H9 (cell line): ENCODE measurements at regions not wholly inside any gene's neighbourhood (a gene's known extent, or its start where the extent isn't known, plus 50 kb on each side); places are given as distances from the start of the nearest gene placed in this dataset.
"Not testable (repeated sequence)": the region's sequence is repeated elsewhere in the genome, so short reads cannot be mapped to it uniquely, and the experiment has no call there.

ENCODE experiments used
- DNase-seq: peaks from one replicate; pipeline ENCODE4 v3.0.0-alpha.2; 2017
- H2AFZ ChIP-seq: one replicate; pipeline ENCODE4 v1.6.1; 2013; ENCODE audit warnings: mild to moderate bottlenecking, low read length, control low read depth, moderate library complexity
- H2AK5ac ChIP-seq: 2 replicates; pipeline ENCODE4 v1.6.1; 2013; ENCODE audit warnings: low read length, control low read depth, mixed read lengths; ENCODE audit not compliant: insufficient read length
- H2BK120ac ChIP-seq: one replicate; pipeline ENCODE4 v1.6.1; 2013; ENCODE audit warnings: low read depth, mild to moderate bottlenecking, low read length, control low read depth, inconsistent platforms; ENCODE audit not compliant: poor library complexity, severe bottlenecking
- H2BK12ac ChIP-seq: 2 replicates; pipeline ENCODE4 v1.6.1; 2013; ENCODE audit warnings: low read length, control low read depth, mixed read lengths, low read depth; ENCODE audit not compliant: insufficient read length
- H2BK15ac ChIP-seq: 2 replicates; pipeline ENCODE4 v1.6.1; 2013; ENCODE audit warnings: low read depth, low read length, control low read depth
- H2BK20ac ChIP-seq: one replicate; pipeline ENCODE4 v1.6.1; 2013; ENCODE audit warnings: low read depth, mild to moderate bottlenecking, low read length, control low read depth, inconsistent platforms; ENCODE audit not compliant: poor library complexity, severe bottlenecking
- H2BK5ac ChIP-seq: 2 replicates; pipeline ENCODE4 v1.6.1; 2013; ENCODE audit warnings: low read length, control low read depth, mixed read lengths; ENCODE audit not compliant: insufficient read length
- H3K14ac ChIP-seq: 2 replicates; pipeline ENCODE4 v1.6.1; 2013; ENCODE audit warnings: low read length, control low read depth; ENCODE audit not compliant: insufficient read depth
- H3K18ac ChIP-seq: 2 replicates; pipeline ENCODE4 v1.6.1; 2013; ENCODE audit warnings: low read depth, mild to moderate bottlenecking, mixed read lengths, low read length, control low read depth; ENCODE audit not compliant: insufficient read length
- H3K23ac ChIP-seq: 2 replicates; pipeline ENCODE4 v1.6.1; 2013; ENCODE audit warnings: low read length, control low read depth, mixed read lengths, low read depth; ENCODE audit not compliant: insufficient read length
- H3K23me2 ChIP-seq: 2 replicates; pipeline ENCODE4 v1.6.1; 2013; ENCODE audit warnings: low read depth, mild to moderate bottlenecking, mixed read lengths, low read length, control low read depth; ENCODE audit not compliant: insufficient read length, poor library complexity, severe bottlenecking
- H3K27ac ChIP-seq: 2 replicates; pipeline ENCODE4 v1.5.1; 2013; ENCODE audit warnings: low read length, control low read depth, mixed read lengths, low read depth; ENCODE audit not compliant: insufficient read length
- H3K27me3 ChIP-seq: 2 replicates; pipeline ENCODE4 v1.6.1; 2013; ENCODE audit warnings: low read length, control low read depth, inconsistent platforms; ENCODE audit not compliant: insufficient read depth
- H3K4ac ChIP-seq: 2 replicates; pipeline ENCODE4 v1.6.1; 2013; ENCODE audit warnings: low read depth, mild to moderate bottlenecking, control low read depth, inconsistent platforms, low read length, moderate library complexity
- H3K4me1 ChIP-seq: 2 replicates; pipeline ENCODE4 v1.6.1; 2013; ENCODE audit warnings: low read length, control low read depth, inconsistent platforms; ENCODE audit not compliant: insufficient read depth
- H3K4me2 ChIP-seq: 2 replicates; pipeline ENCODE4 v1.6.1; 2013; ENCODE audit warnings: low read length, control low read depth, mixed read lengths; ENCODE audit not compliant: insufficient read length, insufficient read depth
- H3K56ac ChIP-seq: 2 replicates; pipeline ENCODE4 v1.6.1; 2013; ENCODE audit warnings: low read depth, mild to moderate bottlenecking, mixed read lengths, low read length, control low read depth; ENCODE audit not compliant: insufficient read length
- H3K79me1 ChIP-seq: 2 replicates; pipeline ENCODE4 v1.6.1; 2013; ENCODE audit warnings: low read depth, mild to moderate bottlenecking, moderate library complexity, low read length, control low read depth, inconsistent platforms; ENCODE audit not compliant: insufficient read depth, poor library complexity, severe bottlenecking
- H3K79me2 ChIP-seq: 2 replicates; pipeline ENCODE4 v1.6.1; 2013; ENCODE audit warnings: low read length, control low read depth, inconsistent platforms; ENCODE audit not compliant: insufficient read depth
- H3K9ac ChIP-seq: 2 replicates; pipeline ENCODE4 v1.6.1; 2013; ENCODE audit warnings: low read length, control low read depth, mixed read lengths; ENCODE audit not compliant: insufficient read length; ENCODE audit errors: extremely low read depth
- H3K9me3 ChIP-seq: one replicate; pipeline ENCODE4 v1.6.1; 2013; ENCODE audit warnings: low read depth, low read length, inconsistent platforms; ENCODE audit not compliant: control insufficient read depth
- H3T11ph ChIP-seq: one replicate; pipeline ENCODE4 v1.6.1; 2013; ENCODE audit warnings: mild to moderate bottlenecking, low read length, control low read depth, inconsistent platforms
- H4K20me1 ChIP-seq: one replicate; pipeline ENCODE4 v1.6.1; 2013; ENCODE audit not compliant: control insufficient read depth, insufficient read length, insufficient read depth
- H4K5ac ChIP-seq: 2 replicates; pipeline ENCODE4 v1.6.1; 2013; ENCODE audit warnings: low read depth, mild to moderate bottlenecking, mixed read lengths, low read length, control low read depth; ENCODE audit not compliant: insufficient read length
- H4K8ac ChIP-seq: replicated peaks from 2 replicates; pipeline ENCODE4 v1.6.1; 2013; ENCODE audit warnings: low read length, control low read depth, mixed read lengths, low read depth; ENCODE audit not compliant: insufficient read length
- H4K91ac ChIP-seq: 2 replicates; pipeline ENCODE4 v1.6.1; 2013; ENCODE audit warnings: low read depth, mild to moderate bottlenecking, moderate library complexity, mixed read lengths, low read length, control low read depth; ENCODE audit not compliant: insufficient read length
- H3K27ac Mint-ChIP-seq, 3 experiments: 2 replicates in 2 of 3; 3 replicates in 1 of 3; pipeline ENCODE4 v1.8.0; 2020 to 2021; ENCODE audit warnings: mixed read lengths in 3 of 3, mild to moderate bottlenecking in 1 of 3, moderate library complexity in 1 of 3
- H3K27me3 Mint-ChIP-seq: 2 replicates; pipeline ENCODE4 v1.8.0; 2021; ENCODE audit warnings: low read depth, mild to moderate bottlenecking, moderate library complexity, mixed read lengths
- H3K36me3 Mint-ChIP-seq, 3 experiments: 2 replicates in 2 of 3; 3 replicates in 1 of 3; pipeline ENCODE4 v1.8.0; 2020 to 2021; ENCODE audit warnings: low read depth in 3 of 3, mixed read lengths in 3 of 3; ENCODE audit not compliant: insufficient read depth in 1 of 3
- H3K4me1 Mint-ChIP-seq, 2 experiments: 2 replicates each; pipeline ENCODE4 v1.8.0; 2020; ENCODE audit warnings: mixed read lengths in 2 of 2
- H3K4me3 Mint-ChIP-seq, 2 experiments: 2 replicates in 1 of 2; 3 replicates in 1 of 2; pipeline ENCODE4 v1.8.0; 2020 to 2021; ENCODE audit warnings: mild to moderate bottlenecking in 2 of 2, mixed read lengths in 2 of 2, moderate library complexity in 1 of 2
- H3K9me3 Mint-ChIP-seq, 2 experiments: 2 replicates in 1 of 2; 3 replicates in 1 of 2; pipeline ENCODE4 v1.8.0; 2020; ENCODE audit warnings: mild to moderate bottlenecking in 2 of 2, mixed read lengths in 2 of 2, moderate library complexity in 1 of 2
- WGBS: extraction: QIAGEN DNeasy Blood & Tissue Kit; methylation state at CpG from one replicate; pipeline ENCODE4 v1.1.7; 2013; ENCODE audit warnings: missing lambda C conversion rate, low lambda C conversion rate, mixed read lengths; ENCODE audit not compliant: insufficient read length; ENCODE audit errors: extremely low coverage; 5-methylcytosine and 5-hydroxymethylcytosine counted together

- H3K14ac ChIP-seq, H4K8ac ChIP-seq, H3K4me3 Mint-ChIP-seq, H2BK15ac ChIP-seq, H2BK120ac ChIP-seq, H4K91ac ChIP-seq, H2BK12ac ChIP-seq, H2BK20ac ChIP-seq, H3K79me1 ChIP-seq, H3K27me3 Mint-ChIP-seq, H3K79me2 ChIP-seq, H3K4me1 Mint-ChIP-seq, H3K56ac ChIP-seq, H3K27me3 ChIP-seq, H2AK5ac ChIP-seq, H3K27ac Mint-ChIP-seq, H3K4ac ChIP-seq, H3K9ac ChIP-seq, H3T11ph ChIP-seq, H2AFZ ChIP-seq, H3K9me3 Mint-ChIP-seq, H3K18ac ChIP-seq, H3K27ac ChIP-seq, DNase-seq, H3K4me1 ChIP-seq, H3K23ac ChIP-seq, H4K20me1 ChIP-seq, H3K9me3 ChIP-seq, H4K5ac ChIP-seq, H3K23me2 ChIP-seq, H2BK5ac ChIP-seq, H3K4me2 ChIP-seq: not testable (repeated sequence)
- H3K36me3 Mint-ChIP-seq: peaks cover 9 to 12% (median 11%) of the 10 kb centered on the region in 3 experiments; a peak in 4 of 7 replicates
- no CpG with 5 or more reads among the region's 21 CpGs for WGBS
These were observed 181.6 kb downstream of the ADRA2C start for GRCh38 chr4:3947761-3948160.

GRCh38 chr4:3948210-3948609, 182.0 kb downstream of the ADRA2C start:
- H3K79me1 ChIP-seq, H2BK12ac ChIP-seq, H3K9ac ChIP-seq, H3K79me2 ChIP-seq, H3K9me3 ChIP-seq, DNase-seq, H3K18ac ChIP-seq, H3K27ac Mint-ChIP-seq, H2BK20ac ChIP-seq, H4K20me1 ChIP-seq, H3K14ac ChIP-seq, H3K9me3 Mint-ChIP-seq, H3K56ac ChIP-seq, H3K4me1 ChIP-seq, H3T11ph ChIP-seq, H3K4me3 Mint-ChIP-seq, H2AFZ ChIP-seq, H2BK5ac ChIP-seq, H3K4ac ChIP-seq, H3K27ac ChIP-seq, H3K27me3 Mint-ChIP-seq, H3K4me2 ChIP-seq, H3K23me2 ChIP-seq, H4K91ac ChIP-seq, H4K5ac ChIP-seq, H2AK5ac ChIP-seq, H2BK15ac ChIP-seq, H4K8ac ChIP-seq, H3K23ac ChIP-seq, H2BK120ac ChIP-seq, H3K27me3 ChIP-seq: not testable (repeated sequence)
- Mint-ChIP-seq H3K36me3 (peaks cover 9 to 12% (median 11%) of the 10 kb centered on the region in 3 experiments; a peak in 4 of 7 replicates), H3K4me1 (peaks cover 6 to 11% of the 10 kb centered on the region in 2 experiments)
- WGBS: no CpG with 5 or more reads among the region's 5 CpGs
